ENCODE measurements at regions not wholly inside any gene's neighbourhood (a gene's known extent, or its start where the extent isn't known, plus 50 kb on each side); places are given as distances from the start of the nearest gene placed in this dataset.

GRCh38 chr12:29883941-29884554 is 100.3 kb upstream of the TMTC1 start:
- TF ChIP-seq POLR2A (IDR thresholded peaks at IDR 0.05) (no peak), CTCF (IDR thresholded peaks at IDR 0.05 in 4 of 5, conservative IDR thresholded peaks at IDR 0.05 in 1 of 5) (no peak)
